Lower leg skin (tissue), 4 donors: ENCODE measurements at regions not wholly inside any gene's neighbourhood (a gene's known extent, or its start where the extent isn't known, plus 50 kb on each side); places are given as distances from the start of the nearest gene placed in this dataset.

Source experiments
- DNase-seq, 2 donors: peaks; one replicate each; pipeline ENCODE4 v3.0.0-alpha.2; 2019; ENCODE audit warnings: low spot score in 2 of 2
- H3K4me3 ChIP-seq: fragments of 200-600 bp; sonication (generic); 2 replicates; pipeline ENCODE4 v1.5.1; 2017; ENCODE audit warnings: mild to moderate bottlenecking, low read depth; ENCODE audit not compliant: poor library complexity, severe bottlenecking
- CTCF ChIP-seq, 3 donors: fragments of 450-650 bp; IDR thresholded peaks; one replicate each; pipeline ENCODE4 v1.5.1; 2016; ENCODE audit warnings: antibody characterized with exemption in 3 of 3, mild to moderate bottlenecking in 3 of 3, moderate library complexity in 2 of 3
- POLR2A ChIP-seq, 2 donors: fragments of 450-650 bp; IDR thresholded peaks; one replicate each; pipeline ENCODE4 v1.6.1; 2016 to 2017; ENCODE audit warnings: antibody characterized with exemption in 2 of 2, mild to moderate bottlenecking in 1 of 2, moderate library complexity in 1 of 2
- WGBS, 2 donors: methylation state at CpG; one replicate each; pipeline ENCODE4 v1.1.5; 2018; 5-methylcytosine and 5-hydroxymethylcytosine counted together
- intact Hi-C: fragments of 100-400 bp; cut with DNase I; formaldehyde crosslinking; loops from one replicate; pipeline ENCODE4 v1.15.0; 2023; ENCODE audit warnings: low total_unique reads

GRCh38 chr2:136255648-136256461 lies 137.9 kb upstream of the CXCR4 start:
- TF ChIP-seq CTCF (IDR thresholded peaks at IDR 0.05) (no peak), POLR2A (IDR thresholded peaks at IDR 0.05) (no peak)
- DNase-seq: no peak
- no peak overlapping the region for H3K4me3 ChIP-seq
- intact Hi-C loops: no loop called here
- WGBS, 2 donors: 66 to 67% methylated on average over 9 of the region's 9 CpGs

GRCh38 chr2:136255127-136255526 lies 137.2 kb upstream of the CXCR4 start:
- TF ChIP-seq CTCF (IDR thresholded peaks at IDR 0.05) (no peak), POLR2A (IDR thresholded peaks at IDR 0.05) (no peak)
- WGBS, 2 donors: 79 to 83% methylated on average over 3 of the region's 3 CpGs
- intact Hi-C loops: no loop called here

GRCh38 chr2:136254681-136255080 lies 136.7 kb upstream of the CXCR4 start:
- H3K4me3 ChIP-seq: no peak overlapping the region
- no peak for DNase-seq
- intact Hi-C loops: no loop called here
- no peak for TF ChIP-seq POLR2A (IDR thresholded peaks at IDR 0.05)
- no peak for TF ChIP-seq CTCF (IDR thresholded peaks at IDR 0.05)
- WGBS, 2 donors: 53 to 59% methylated on average over 3 of the region's 3 CpGs

More at GRCh38 chr2:136255127-136255526, 137.2 kb upstream of the CXCR4 start:
- DNase-seq: no peak
- H3K4me3 ChIP-seq: no peak overlapping the region

- DNase-seq: peak in 1 of 2 donors; percentile 38
- intact Hi-C loops: no loop called here
- TF ChIP-seq POLR2A (IDR thresholded peaks at IDR 0.05): no peak
- TF ChIP-seq CTCF (IDR thresholded peaks at IDR 0.05): no peak
- no peak overlapping the region for H3K4me3 ChIP-seq
- 87 to 88% methylated on average over 6 of the region's 6 CpGs for WGBS, 2 donors
Observed at GRCh38 chr2:136253288-136254004, 135.5 kb upstream of the CXCR4 start.

- intact Hi-C loops: no loop called here
- WGBS, 2 donors: 60 to 72% methylated on average over 5 of the region's 5 CpGs
- no peak overlapping the region for H3K4me3 ChIP-seq
- no peak for DNase-seq
- TF ChIP-seq CTCF (IDR thresholded peaks at IDR 0.05): no peak
- no peak for TF ChIP-seq POLR2A (IDR thresholded peaks at IDR 0.05)
Observed at GRCh38 chr2:136251885-136252585, 134.1 kb upstream of the CXCR4 start.
